ENCODE measurements at regions not wholly inside any gene's neighbourhood (a gene's known extent, or its start where the extent isn't known, plus 50 kb on each side); places are given as distances from the start of the nearest gene placed in this dataset.
A peak's percentile ranks its signal among the peaks of the same experiment; 100 is the strongest.

DNA sequence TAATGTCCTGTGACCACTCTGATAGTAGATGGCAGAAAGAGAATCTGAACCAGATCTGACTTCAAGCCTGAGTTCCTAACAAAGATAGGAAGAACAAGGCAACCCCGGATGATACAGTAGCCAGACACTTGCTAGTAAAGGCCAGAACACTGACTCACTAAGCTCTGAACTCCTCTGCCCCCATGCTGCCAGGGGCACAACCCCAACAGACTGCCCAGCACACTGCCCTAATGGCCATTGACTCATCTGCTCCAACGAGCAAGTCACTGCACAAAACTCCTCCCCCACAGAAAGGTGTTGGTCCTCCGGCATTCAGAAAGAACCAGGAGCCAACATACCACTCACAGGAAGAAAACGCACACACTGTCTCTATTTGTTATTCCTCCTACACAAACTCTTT lies 179.6 kb upstream of the NUDT4 start:
- no peaks in the 10 kb centered on the region for H3K27me3 ChIP-seq (ENCODE audit: insufficient read depth, poor library complexity, severe bottlenecking)
- ATAC-seq (ENCODE audit: low read depth) (peak; percentile 92), DNase-seq (ENCODE audit: low spot score) (no peak)
- H3K4me1 ChIP-seq (ENCODE audit: insufficient read depth, poor library complexity, severe bottlenecking) = peaks cover 8% of the 10 kb centered on the region
- TF ChIP-seq, protein P1, sequence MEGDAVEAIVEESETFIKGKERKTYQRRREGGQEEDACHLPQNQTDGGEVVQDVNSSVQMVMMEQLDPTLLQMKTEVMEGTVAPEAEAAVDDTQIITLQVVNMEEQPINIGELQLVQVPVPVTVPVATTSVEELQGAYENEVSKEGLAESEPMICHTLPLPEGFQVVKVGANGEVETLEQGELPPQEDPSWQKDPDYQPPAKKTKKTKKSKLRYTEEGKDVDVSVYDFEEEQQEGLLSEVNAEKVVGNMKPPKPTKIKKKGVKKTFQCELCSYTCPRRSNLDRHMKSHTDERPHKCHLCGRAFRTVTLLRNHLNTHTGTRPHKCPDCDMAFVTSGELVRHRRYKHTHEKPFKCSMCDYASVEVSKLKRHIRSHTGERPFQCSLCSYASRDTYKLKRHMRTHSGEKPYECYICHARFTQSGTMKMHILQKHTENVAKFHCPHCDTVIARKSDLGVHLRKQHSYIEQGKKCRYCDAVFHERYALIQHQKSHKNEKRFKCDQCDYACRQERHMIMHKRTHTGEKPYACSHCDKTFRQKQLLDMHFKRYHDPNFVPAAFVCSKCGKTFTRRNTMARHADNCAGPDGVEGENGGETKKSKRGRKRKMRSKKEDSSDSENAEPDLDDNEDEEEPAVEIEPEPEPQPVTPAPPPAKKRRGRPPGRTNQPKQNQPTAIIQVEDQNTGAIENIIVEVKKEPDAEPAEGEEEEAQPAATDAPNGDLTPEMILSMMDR (IDR thresholded peaks at IDR 0.05; ENCODE audit: poor library complexity, severe bottlenecking) = no peak
- no peaks in the 10 kb centered on the region for H3K9me3 ChIP-seq (ENCODE audit: severe bottlenecking)
- H3K4me3 ChIP-seq (ENCODE audit: severe bottlenecking) = no peak overlapping the region
- no peak overlapping the region for H3K27ac ChIP-seq (ENCODE audit: poor library complexity, severe bottlenecking)
- H3K36me3 ChIP-seq (ENCODE audit: low read depth) = no peaks in the 10 kb centered on the region

DNA sequence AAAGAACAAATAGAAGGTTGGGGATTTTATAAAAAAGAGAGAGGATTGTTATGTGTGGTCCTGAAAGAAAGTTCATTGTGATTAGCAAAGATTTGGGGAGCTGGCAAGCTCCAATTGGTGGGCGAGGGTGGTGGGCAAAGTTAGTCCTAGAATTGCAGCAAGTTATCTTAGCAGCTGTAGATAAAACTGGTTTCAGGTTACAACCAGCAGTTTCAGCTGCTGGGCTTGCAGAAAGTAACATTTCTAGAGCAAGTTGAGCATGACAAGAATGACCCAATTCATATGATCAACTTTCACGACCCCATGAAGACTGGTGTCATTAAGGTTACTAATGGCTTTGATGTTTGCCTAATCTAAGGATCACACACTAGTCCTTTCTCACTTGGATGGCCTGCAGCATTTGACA lies 177.9 kb upstream of the NUDT4 start:
- TF ChIP-seq, protein P1 (IDR thresholded peaks at IDR 0.05; ENCODE audit: poor library complexity, severe bottlenecking) = no peak
- Histone ChIP-seq H3K9me3 (ENCODE audit: severe bottlenecking) (no peaks in the 10 kb centered on the region), H3K36me3 (ENCODE audit: low read depth) (no peaks in the 10 kb centered on the region), H3K4me1 (ENCODE audit: insufficient read depth, poor library complexity, severe bottlenecking) (peaks cover 8% of the 10 kb centered on the region), H3K4me3 (ENCODE audit: severe bottlenecking) (no peak overlapping the region), H3K27ac (ENCODE audit: poor library complexity, severe bottlenecking) (no peak overlapping the region), H3K27me3 (ENCODE audit: insufficient read depth, poor library complexity, severe bottlenecking) (no peaks in the 10 kb centered on the region)
- ATAC-seq (ENCODE audit: low read depth) (no peak), DNase-seq (ENCODE audit: low spot score) (no peak)

DNA sequence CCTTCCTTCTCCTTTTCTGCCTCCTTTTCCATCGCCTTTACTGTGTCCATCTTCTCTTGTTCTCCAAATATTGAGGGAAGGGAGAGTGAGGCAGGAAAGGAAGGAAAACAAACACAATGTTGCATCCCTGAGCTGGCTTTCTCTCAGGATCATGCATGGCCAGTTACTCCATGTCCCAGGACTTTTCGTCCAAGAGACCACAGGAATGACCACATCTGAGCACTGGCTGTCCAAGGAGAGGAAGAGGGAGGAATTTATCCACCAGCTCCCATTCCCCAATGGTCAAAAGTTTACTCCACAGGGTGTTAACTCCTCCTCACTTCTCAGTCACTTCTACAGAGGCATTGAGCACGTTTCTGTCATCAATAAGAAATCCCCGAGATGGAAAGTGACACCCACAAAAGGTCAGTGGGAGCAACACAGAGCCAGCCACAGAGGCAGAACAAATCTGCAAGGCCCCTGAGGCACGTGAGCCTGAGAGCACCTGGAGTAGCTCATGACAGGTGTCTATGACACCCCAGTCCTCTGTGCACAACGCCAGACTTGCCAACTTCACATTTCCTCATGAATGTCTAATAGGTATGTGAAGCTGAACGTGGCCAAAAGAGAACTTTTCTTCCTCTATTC lies 177.3 kb upstream of the NUDT4 start:
- TF ChIP-seq, protein P1 (IDR thresholded peaks at IDR 0.05; ENCODE audit: poor library complexity, severe bottlenecking) = no peak
- peaks cover 8% of the 10 kb centered on the region for H3K4me1 ChIP-seq (ENCODE audit: insufficient read depth, poor library complexity, severe bottlenecking)
- DNase-seq (ENCODE audit: low spot score) (no peak), ATAC-seq (ENCODE audit: low read depth) (no peak)
- no peaks in the 10 kb centered on the region for H3K9me3 ChIP-seq (ENCODE audit: severe bottlenecking)
- H3K27ac ChIP-seq (ENCODE audit: poor library complexity, severe bottlenecking) = no peak overlapping the region
- no peak overlapping the region for H3K4me3 ChIP-seq (ENCODE audit: severe bottlenecking)
- H3K27me3 ChIP-seq (ENCODE audit: insufficient read depth, poor library complexity, severe bottlenecking) = no peaks in the 10 kb centered on the region
- no peaks in the 10 kb centered on the region for H3K36me3 ChIP-seq (ENCODE audit: low read depth)

DNA sequence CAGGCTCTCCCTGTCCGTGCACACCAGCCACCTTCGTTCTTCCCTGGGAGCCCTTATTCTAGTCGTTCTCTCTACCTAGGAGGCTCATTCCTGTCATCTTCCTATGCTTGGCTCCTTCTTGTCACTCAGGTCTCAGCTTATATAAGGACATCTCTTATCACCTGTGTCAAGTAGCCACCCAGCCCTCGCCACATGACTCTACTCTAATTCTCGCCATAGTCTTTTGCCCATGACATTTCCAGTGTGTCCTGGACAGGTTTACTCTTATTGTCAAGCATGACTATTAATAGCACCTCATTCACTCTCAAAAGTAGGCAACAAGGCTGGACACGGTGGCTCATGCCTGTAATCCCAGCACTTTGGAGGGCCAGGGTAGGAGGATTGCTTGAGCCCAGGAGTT lies 175.7 kb upstream of the NUDT4 start:
- DNase-seq (ENCODE audit: low spot score) (no peak), ATAC-seq (ENCODE audit: low read depth) (no peak)
- Histone ChIP-seq H3K4me1 (ENCODE audit: insufficient read depth, poor library complexity, severe bottlenecking) (peaks cover 8% of the 10 kb centered on the region), H3K27ac (ENCODE audit: poor library complexity, severe bottlenecking) (no peak overlapping the region), H3K9me3 (ENCODE audit: severe bottlenecking) (no peaks in the 10 kb centered on the region), H3K36me3 (ENCODE audit: low read depth) (no peaks in the 10 kb centered on the region), H3K4me3 (ENCODE audit: severe bottlenecking) (no peak overlapping the region), H3K27me3 (ENCODE audit: insufficient read depth, poor library complexity, severe bottlenecking) (no peaks in the 10 kb centered on the region)
- TF ChIP-seq, protein P1 (IDR thresholded peaks at IDR 0.05; ENCODE audit: poor library complexity, severe bottlenecking) = no peak

DNA sequence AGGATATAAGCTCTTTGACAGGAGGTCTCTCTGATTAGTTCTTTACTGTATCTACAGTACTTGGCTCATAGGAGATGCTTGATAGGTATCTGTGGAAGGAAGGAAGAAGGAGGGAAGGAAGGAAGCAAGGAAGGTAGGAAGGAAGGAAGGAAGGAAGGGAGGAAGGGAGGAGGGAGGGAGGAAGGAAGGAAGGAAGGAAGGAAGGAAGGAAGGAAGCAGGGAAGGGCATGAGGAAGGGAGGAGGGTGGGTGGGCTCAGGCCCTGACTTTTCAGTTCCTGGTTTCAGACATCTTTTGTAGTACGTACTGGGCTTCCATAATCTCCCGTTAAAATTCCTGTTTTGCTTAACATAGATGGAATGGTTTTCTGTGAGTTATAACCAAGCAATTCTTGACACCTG lies 175.0 kb upstream of the NUDT4 start:
- ATAC-seq (ENCODE audit: low read depth) (no peak), DNase-seq (ENCODE audit: low spot score) (no peak)

More for the DNA sequence above, 175.0 kb upstream of the NUDT4 start:
- Histone ChIP-seq H3K9me3 (ENCODE audit: severe bottlenecking) (no peaks in the 10 kb centered on the region), H3K36me3 (ENCODE audit: low read depth) (no peaks in the 10 kb centered on the region), H3K4me1 (ENCODE audit: insufficient read depth, poor library complexity, severe bottlenecking) (peaks cover 5% of the 10 kb centered on the region), H3K27me3 (ENCODE audit: insufficient read depth, poor library complexity, severe bottlenecking) (no peaks in the 10 kb centered on the region), H3K4me3 (ENCODE audit: severe bottlenecking) (no peak overlapping the region), H3K27ac (ENCODE audit: poor library complexity, severe bottlenecking) (no peak overlapping the region)
- TF ChIP-seq, protein P1 (IDR thresholded peaks at IDR 0.05; ENCODE audit: poor library complexity, severe bottlenecking) = no peak
